ENCODE measurements at regions not wholly inside any gene's neighbourhood (a gene's known extent, or its start where the extent isn't known, plus 50 kb on each side); places are given as distances from the start of the nearest gene placed in this dataset.

DNA sequence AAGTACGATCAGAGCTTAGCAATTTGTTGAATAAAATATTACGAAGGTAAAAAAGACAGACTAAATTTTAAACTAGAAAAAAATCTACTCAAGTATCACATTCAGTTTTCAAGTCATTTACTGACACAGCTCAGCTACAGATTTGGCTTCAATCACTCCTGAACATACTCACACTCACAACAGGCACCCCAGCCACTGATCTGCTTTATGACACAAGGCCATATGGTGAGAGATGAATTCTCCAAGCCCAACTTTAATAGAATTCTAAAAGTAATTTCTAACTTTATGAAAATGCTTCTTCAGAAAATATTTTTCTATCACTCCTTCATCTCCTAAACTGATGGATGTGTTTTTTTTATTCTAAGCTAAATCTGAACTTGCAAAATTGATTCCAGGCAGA, 337.1 kb downstream of the HHIPL2 start:
- in situ Hi-C loops (cut with MboI; ENCODE audit: low sequenced_read_pairs in 4 of 4) (no loop called here), intact Hi-C loops (cut with DNase I; ENCODE audit: low total_unique reads) (no loop called here)
- DNase-seq, result no peak
- TF ChIP-seq CTCF (IDR thresholded peaks at IDR 0.05 in 4 of 5, conservative IDR thresholded peaks at IDR 0.05 in 1 of 5) (no peak), POLR2A (IDR thresholded peaks at IDR 0.05) (no peak)
- H3K4me1 ChIP-seq, result no peaks in the 10 kb centered on the region
- no peak overlapping the region for H3K4me3 ChIP-seq
- no peak for ATAC-seq
- no peaks in the 10 kb centered on the region for H3K9me3 ChIP-seq
- H3K36me3 ChIP-seq, result no peaks in the 10 kb centered on the region
- no peaks in the 10 kb centered on the region for H3K27me3 ChIP-seq
- H3K27ac ChIP-seq, result no peak overlapping the region

GRCh38 chr1:222204475-222204874, 343.4 kb downstream of the HHIPL2 start:
- intact Hi-C loops (cut with DNase I; ENCODE audit: low total_unique reads) (no loop called here), in situ Hi-C loops (cut with MboI; ENCODE audit: low sequenced_read_pairs in 4 of 4) (no loop called here)
- no peaks in the 10 kb centered on the region for H3K27me3 ChIP-seq
- ATAC-seq (no peak), DNase-seq (no peak)
- H3K4me3 ChIP-seq, result no peak overlapping the region
- no peak overlapping the region for H3K27ac ChIP-seq
- H3K9me3 ChIP-seq, result no peaks in the 10 kb centered on the region
- no peaks in the 10 kb centered on the region for H3K36me3 ChIP-seq
- no peak for TF ChIP-seq CTCF (IDR thresholded peaks at IDR 0.05 in 4 of 5, conservative IDR thresholded peaks at IDR 0.05 in 1 of 5)
- no peak for TF ChIP-seq POLR2A (IDR thresholded peaks at IDR 0.05)
- no peaks in the 10 kb centered on the region for H3K4me1 ChIP-seq

DNA sequence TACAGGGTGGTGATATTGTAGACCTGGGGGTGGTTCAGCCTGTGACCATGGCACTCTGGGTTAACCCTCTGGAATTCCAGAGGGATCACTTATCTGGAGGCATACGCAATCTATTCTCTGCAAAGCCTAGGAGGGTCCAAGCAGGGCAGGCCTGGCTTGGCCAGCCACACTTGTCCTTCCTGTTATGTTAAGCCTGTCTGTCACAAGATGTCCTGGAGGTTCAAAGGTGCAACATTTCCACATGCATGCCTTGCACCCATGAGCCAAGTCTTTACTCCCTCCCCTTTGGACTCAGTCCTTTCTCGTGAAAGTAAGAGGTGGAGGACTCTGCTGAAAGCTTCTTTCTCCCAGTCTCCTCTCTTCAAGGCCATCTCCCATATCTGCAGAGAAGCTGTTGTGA, 345.1 kb downstream of the HHIPL2 start:
- TF ChIP-seq CTCF (IDR thresholded peaks at IDR 0.05 in 4 of 5, conservative IDR thresholded peaks at IDR 0.05 in 1 of 5), result no peak
- no peak for TF ChIP-seq POLR2A (IDR thresholded peaks at IDR 0.05)
- no peak overlapping the region for H3K27ac ChIP-seq
- H3K9me3 ChIP-seq, result no peaks in the 10 kb centered on the region
- DNase-seq, result no peak
- intact Hi-C loops (cut with DNase I; ENCODE audit: low total_unique reads) (no loop called here), in situ Hi-C loops (cut with MboI; ENCODE audit: low sequenced_read_pairs in 4 of 4) (no loop called here)
- no peaks in the 10 kb centered on the region for H3K27me3 ChIP-seq
- no peak for ATAC-seq
- no peak overlapping the region for H3K4me3 ChIP-seq
- H3K4me1 ChIP-seq, result no peaks in the 10 kb centered on the region
- H3K36me3 ChIP-seq, result no peaks in the 10 kb centered on the region

GRCh38 chr1:222196736-222197135, 351.2 kb downstream of the HHIPL2 start:
- no peak overlapping the region for H3K4me3 ChIP-seq
- H3K27ac ChIP-seq, result no peak overlapping the region
- in situ Hi-C loops (cut with MboI; ENCODE audit: low sequenced_read_pairs in 4 of 4), result no loop called here
- DNase-seq (no peak), ATAC-seq (no peak)
- intact Hi-C loops (cut with DNase I; ENCODE audit: low total_unique reads), result no loop called here
- no peaks in the 10 kb centered on the region for H3K36me3 ChIP-seq
- no peaks in the 10 kb centered on the region for H3K4me1 ChIP-seq
- no peaks in the 10 kb centered on the region for H3K9me3 ChIP-seq
- TF ChIP-seq POLR2A (IDR thresholded peaks at IDR 0.05), result no peak
- TF ChIP-seq CTCF (IDR thresholded peaks at IDR 0.05 in 4 of 5, conservative IDR thresholded peaks at IDR 0.05 in 1 of 5), result no peak
- no peaks in the 10 kb centered on the region for H3K27me3 ChIP-seq

GRCh38 chr1:222196288-222196687, 351.6 kb downstream of the HHIPL2 start:
- intact Hi-C loops (cut with DNase I; ENCODE audit: low total_unique reads) (no loop called here), in situ Hi-C loops (cut with MboI; ENCODE audit: low sequenced_read_pairs in 4 of 4) (no loop called here)
- no peaks in the 10 kb centered on the region for H3K4me1 ChIP-seq
- DNase-seq, result no peak
- H3K27ac ChIP-seq, result no peak overlapping the region
- TF ChIP-seq POLR2A (IDR thresholded peaks at IDR 0.05), result no peak
- no peak for TF ChIP-seq CTCF (IDR thresholded peaks at IDR 0.05 in 4 of 5, conservative IDR thresholded peaks at IDR 0.05 in 1 of 5)
- no peaks in the 10 kb centered on the region for H3K27me3 ChIP-seq
- H3K36me3 ChIP-seq, result no peaks in the 10 kb centered on the region
- H3K9me3 ChIP-seq, result no peaks in the 10 kb centered on the region
- no peak for ATAC-seq
- no peak overlapping the region for H3K4me3 ChIP-seq
